Kidney (tissue), 13 donors: ENCODE measurements at regions not wholly inside any gene's neighbourhood (a gene's known extent, or its start where the extent isn't known, plus 50 kb on each side); places are given as distances from the start of the nearest gene placed in this dataset.

ENCODE experiments used
- DNase-seq, 5 donors: peaks; one replicate each; pipeline ENCODE4 v3.0.0-alpha.2; 2013 to 2020
- FAIRE-seq: peaks from 2 replicates; lab custom pipeline; 2012; peaks lifted over from hg19 to GRCh38; lab: Jason Lieb, UNC
- H3K27ac ChIP-seq, 2 donors: one replicate each; pipeline ENCODE4 v1.7.0; 2013; ENCODE audit warnings: low read depth in 2 of 2, low read length in 2 of 2, inconsistent platforms in 1 of 2
- H3K27me3 ChIP-seq: one replicate; pipeline ENCODE4 v1.7.1; 2013; ENCODE audit warnings: low read length, inconsistent platforms; ENCODE audit not compliant: control insufficient read depth, insufficient read depth
- H3K36me3 ChIP-seq, 3 donors: one replicate each; pipeline versions ENCODE4 v1.7.0 to v1.7.1; 2013; ENCODE audit warnings: low read length in 3 of 3, control low read depth in 1 of 3, inconsistent platforms in 1 of 3; ENCODE audit not compliant: insufficient read depth in 3 of 3, control insufficient read depth in 2 of 3
- H3K4me1 ChIP-seq, 3 donors: one replicate each; pipeline versions ENCODE4 v1.7.0 to v1.7.1; 2013; ENCODE audit warnings: low read length in 3 of 3, inconsistent platforms in 1 of 3, low read depth in 1 of 3; ENCODE audit not compliant: control insufficient read depth in 2 of 3, insufficient read depth in 2 of 3
- H3K4me3 ChIP-seq, 3 donors: one replicate each; pipeline versions ENCODE4 v1.7.0 to v1.8.1; 2013; ENCODE audit warnings: low read length in 3 of 3, control low read depth in 1 of 3, inconsistent platforms in 1 of 3
- H3K9ac ChIP-seq, 3 donors: one replicate each; pipeline versions ENCODE4 v1.7.0 to v1.7.1; 2013; ENCODE audit warnings: low read length in 3 of 3, control low read depth in 1 of 3, inconsistent platforms in 1 of 3
- H3K9me3 ChIP-seq, 3 donors: one replicate each; pipeline versions ENCODE4 v1.7.0 to v1.7.1; 2013; ENCODE audit warnings: low read length in 3 of 3, control low read depth in 1 of 3, inconsistent platforms in 1 of 3; ENCODE audit not compliant: control insufficient read depth in 2 of 3, insufficient read depth in 1 of 3
- intact Hi-C: fragments of 100-400 bp; cut with DNase I; formaldehyde crosslinking; loops from one replicate; pipeline ENCODE4 v1.11.1; 2022
- TF ChIP-seq, protein P1 (sequence below): IDR thresholded peaks from 3 replicates; pipeline ENCODE4 v1.5.1; 2012; ENCODE audit warnings: mild to moderate bottlenecking, moderate library complexity, borderline replicate concordance; ENCODE audit not compliant: insufficient read depth; ENCODE audit errors: extremely low read depth
- donor health status: control.
- donor health status: control.
- donor health status: control.
- donor health status: control.
- donor health status: control.
- donor health status: DM: yes; HTN: yes; CAD: no.
- donor health status: Normal renal cell carcinoma (clear cell type).

GRCh38 chrX:39480963-39481362, 616.8 kb downstream of the BCOR start:
- Histone ChIP-seq H3K27ac (no peak overlapping the region), H3K4me3 (no peak overlapping the region), H3K9ac (no peak overlapping the region), H3K36me3 (no peaks in the 10 kb centered on the region), H3K4me1 (no peaks in the 10 kb centered on the region), H3K9me3 (no peaks in the 10 kb centered on the region), H3K27me3 (no peaks in the 10 kb centered on the region)
- intact Hi-C loops, result no loop called here
- FAIRE-seq (no peak), DNase-seq (no peak)
- TF ChIP-seq, protein P1, sequence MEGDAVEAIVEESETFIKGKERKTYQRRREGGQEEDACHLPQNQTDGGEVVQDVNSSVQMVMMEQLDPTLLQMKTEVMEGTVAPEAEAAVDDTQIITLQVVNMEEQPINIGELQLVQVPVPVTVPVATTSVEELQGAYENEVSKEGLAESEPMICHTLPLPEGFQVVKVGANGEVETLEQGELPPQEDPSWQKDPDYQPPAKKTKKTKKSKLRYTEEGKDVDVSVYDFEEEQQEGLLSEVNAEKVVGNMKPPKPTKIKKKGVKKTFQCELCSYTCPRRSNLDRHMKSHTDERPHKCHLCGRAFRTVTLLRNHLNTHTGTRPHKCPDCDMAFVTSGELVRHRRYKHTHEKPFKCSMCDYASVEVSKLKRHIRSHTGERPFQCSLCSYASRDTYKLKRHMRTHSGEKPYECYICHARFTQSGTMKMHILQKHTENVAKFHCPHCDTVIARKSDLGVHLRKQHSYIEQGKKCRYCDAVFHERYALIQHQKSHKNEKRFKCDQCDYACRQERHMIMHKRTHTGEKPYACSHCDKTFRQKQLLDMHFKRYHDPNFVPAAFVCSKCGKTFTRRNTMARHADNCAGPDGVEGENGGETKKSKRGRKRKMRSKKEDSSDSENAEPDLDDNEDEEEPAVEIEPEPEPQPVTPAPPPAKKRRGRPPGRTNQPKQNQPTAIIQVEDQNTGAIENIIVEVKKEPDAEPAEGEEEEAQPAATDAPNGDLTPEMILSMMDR, result no peak

DNA sequence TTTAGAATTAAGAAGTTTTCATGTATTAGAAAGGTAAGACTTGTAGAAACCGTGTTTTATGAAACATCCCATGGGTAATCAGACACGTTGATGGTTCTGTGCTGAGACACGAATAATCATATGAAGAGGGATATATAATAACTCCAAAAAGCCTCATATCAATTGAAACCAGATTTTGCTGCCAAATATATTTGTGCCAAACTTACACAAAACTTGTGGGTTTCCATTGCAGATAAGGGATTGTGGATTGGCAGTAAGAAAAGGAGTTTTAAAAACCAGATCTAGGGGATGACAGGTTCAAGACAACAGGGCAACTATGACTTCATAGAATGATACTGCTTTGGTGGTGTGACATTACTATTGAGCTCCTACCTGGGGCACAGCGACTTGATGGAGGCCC, 616.1 kb downstream of the BCOR start:
- H3K36me3 ChIP-seq, result no peaks in the 10 kb centered on the region
- no peaks in the 10 kb centered on the region for H3K27me3 ChIP-seq
- FAIRE-seq (no peak), DNase-seq (no peak)
- intact Hi-C loops, result no loop called here
- H3K4me1 ChIP-seq, result no peaks in the 10 kb centered on the region
- H3K9me3 ChIP-seq, result no peaks in the 10 kb centered on the region
- no peak overlapping the region for H3K27ac ChIP-seq
- no peak overlapping the region for H3K9ac ChIP-seq
- TF ChIP-seq, protein P1, result no peak
- H3K4me3 ChIP-seq, result no peak overlapping the region

DNA sequence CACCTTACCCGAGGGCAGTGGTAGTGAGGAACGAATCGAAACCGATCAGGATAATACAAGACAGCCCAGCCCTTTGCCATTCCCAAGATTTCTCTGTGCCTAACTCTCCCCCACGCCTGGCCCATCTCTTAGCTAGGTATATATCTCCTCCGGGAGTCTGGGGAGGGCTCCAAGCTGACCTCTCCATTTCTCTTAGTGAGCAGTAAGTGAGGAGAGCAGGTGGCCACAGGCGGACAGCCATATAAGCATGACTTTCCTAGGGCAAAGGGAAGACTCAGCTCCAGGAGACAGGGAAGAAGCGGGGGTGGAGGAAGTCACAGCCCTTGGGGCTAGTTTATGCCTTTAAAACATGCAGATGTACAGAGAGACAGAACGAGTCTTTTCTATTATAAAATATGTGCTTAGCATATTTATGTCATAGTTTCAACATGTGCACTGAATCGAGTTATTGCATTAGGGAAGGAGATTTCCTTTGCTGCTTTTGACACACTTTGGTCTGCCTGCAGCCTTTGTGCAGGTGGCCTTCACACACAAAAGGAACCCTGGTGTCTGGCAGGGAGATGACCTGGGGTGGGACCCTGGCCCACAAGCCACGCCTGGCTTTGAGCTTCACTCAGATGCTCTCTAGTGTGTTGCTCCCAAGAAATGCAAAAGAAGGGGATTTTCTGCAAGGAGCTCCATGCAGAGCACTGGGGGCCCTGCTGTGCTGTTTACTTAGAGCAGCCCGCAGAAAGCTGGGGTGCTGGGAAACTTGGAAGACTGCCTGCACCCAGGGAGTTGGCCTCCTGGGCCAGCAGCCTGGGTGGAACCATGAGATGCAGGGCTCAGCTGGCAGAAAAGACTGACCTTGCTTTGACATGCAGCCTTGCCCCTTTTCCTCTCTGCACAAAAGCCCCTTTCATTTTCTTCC, 613.3 kb downstream of the BCOR start:
- intact Hi-C loops, result no loop called here
- DNase-seq, result peak in 1 of 5 donors; percentile 27
- Histone ChIP-seq H3K9ac (no peak overlapping the region), H3K4me1 (no peaks in the 10 kb centered on the region), H3K27ac (no peak overlapping the region), H3K9me3 (no peaks in the 10 kb centered on the region), H3K4me3 (no peak overlapping the region), H3K36me3 (no peaks in the 10 kb centered on the region), H3K27me3 (no peaks in the 10 kb centered on the region)
- TF ChIP-seq, protein P1, result no peak
- FAIRE-seq, result no peak
